ENCODE measurements at regions not wholly inside any gene's neighbourhood (a gene's known extent, or its start where the extent isn't known, plus 50 kb on each side); places are given as distances from the start of the nearest gene placed in this dataset.

- TF ChIP-seq EZH2 (IDR thresholded peaks at IDR 0.05; ENCODE audit: insufficient read depth, poor library complexity, severe bottlenecking) (no peak), EZH2phosphoT487 (IDR thresholded peaks at IDR 0.05; ENCODE audit: insufficient read depth, low read depth) (no peak)
Measured at GRCh38 chr2:64797881-64798575, 144.3 kb upstream of the SERTAD2 start.
